ENCODE measurements at regions not wholly inside any gene's neighbourhood (a gene's known extent, or its start where the extent isn't known, plus 50 kb on each side); places are given as distances from the start of the nearest gene placed in this dataset.

DNA sequence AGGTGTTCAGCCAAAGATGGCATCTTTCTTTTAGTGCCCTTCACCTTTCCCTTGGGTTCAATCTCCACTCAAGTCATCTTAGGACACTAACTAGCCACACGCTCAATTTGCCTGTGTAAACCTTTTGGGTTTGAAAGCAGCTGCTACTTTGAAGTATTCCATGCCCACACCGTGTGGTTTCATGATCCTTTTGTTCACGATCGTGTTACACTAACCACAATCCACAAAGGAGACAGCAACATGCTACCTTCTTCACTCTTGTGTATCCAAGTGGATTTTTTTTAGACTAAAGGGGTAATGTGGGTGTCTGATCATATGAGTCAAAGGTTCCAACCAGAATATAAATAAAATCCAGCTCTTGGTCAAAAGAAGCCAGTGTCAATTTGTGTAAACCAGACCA, 122.7 kb upstream of the FAR2 start:
- TF ChIP-seq, protein P1, sequence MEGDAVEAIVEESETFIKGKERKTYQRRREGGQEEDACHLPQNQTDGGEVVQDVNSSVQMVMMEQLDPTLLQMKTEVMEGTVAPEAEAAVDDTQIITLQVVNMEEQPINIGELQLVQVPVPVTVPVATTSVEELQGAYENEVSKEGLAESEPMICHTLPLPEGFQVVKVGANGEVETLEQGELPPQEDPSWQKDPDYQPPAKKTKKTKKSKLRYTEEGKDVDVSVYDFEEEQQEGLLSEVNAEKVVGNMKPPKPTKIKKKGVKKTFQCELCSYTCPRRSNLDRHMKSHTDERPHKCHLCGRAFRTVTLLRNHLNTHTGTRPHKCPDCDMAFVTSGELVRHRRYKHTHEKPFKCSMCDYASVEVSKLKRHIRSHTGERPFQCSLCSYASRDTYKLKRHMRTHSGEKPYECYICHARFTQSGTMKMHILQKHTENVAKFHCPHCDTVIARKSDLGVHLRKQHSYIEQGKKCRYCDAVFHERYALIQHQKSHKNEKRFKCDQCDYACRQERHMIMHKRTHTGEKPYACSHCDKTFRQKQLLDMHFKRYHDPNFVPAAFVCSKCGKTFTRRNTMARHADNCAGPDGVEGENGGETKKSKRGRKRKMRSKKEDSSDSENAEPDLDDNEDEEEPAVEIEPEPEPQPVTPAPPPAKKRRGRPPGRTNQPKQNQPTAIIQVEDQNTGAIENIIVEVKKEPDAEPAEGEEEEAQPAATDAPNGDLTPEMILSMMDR (IDR thresholded peaks at IDR 0.05), result no peak
- no peak for TF ChIP-seq POLR2A (IDR thresholded peaks at IDR 0.05)

Measured in right lobe of liver (tissue), 4 donors.